ENCODE measurements at regions not wholly inside any gene's neighbourhood (a gene's known extent, or its start where the extent isn't known, plus 50 kb on each side); places are given as distances from the start of the nearest gene placed in this dataset.

DNA sequence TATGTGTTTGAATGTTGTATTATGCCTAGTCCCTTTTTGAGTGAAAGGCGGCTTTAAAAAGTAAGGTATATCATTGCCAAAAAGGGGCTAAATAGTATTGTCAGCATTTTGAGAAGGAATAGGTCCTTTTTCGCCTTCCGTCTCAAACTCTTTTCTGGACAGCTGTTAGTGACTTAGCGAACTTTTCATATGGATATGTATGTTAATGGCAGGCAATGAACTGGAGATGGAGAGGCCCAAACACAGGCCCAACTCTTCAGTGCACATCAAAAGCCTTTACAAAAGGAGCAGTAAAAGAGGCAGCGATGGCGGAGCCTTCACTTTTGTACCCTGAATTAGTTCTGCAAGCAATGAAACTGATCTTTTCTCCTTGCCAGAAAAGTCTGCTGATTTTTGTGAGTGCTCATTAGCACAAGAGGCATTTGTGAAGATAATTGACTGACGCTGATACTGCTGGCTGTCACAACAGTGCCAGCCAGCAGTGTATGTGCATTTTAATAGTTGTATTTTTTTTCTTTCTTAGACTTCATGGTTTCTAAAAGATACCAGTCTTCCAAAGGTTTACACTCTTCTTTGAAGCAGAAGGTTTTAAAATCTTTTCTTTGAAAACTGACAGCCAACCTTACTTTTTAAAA, 243.7 kb upstream of the SP8 start:
- Histone ChIP-seq H3K36me3 (ENCODE audit: control insufficient read depth, insufficient read depth, low read length) (no peaks in the 10 kb centered on the region), H3K4me3 (replicated peaks; ENCODE audit: low read depth, low read length) (no peak overlapping the region), H3K27me3 (replicated peaks; ENCODE audit: control insufficient read depth, insufficient read depth, low read length) (no peaks in the 10 kb centered on the region; the same call in 1 of the 2 replicates)
- TF ChIP-seq, protein P1, sequence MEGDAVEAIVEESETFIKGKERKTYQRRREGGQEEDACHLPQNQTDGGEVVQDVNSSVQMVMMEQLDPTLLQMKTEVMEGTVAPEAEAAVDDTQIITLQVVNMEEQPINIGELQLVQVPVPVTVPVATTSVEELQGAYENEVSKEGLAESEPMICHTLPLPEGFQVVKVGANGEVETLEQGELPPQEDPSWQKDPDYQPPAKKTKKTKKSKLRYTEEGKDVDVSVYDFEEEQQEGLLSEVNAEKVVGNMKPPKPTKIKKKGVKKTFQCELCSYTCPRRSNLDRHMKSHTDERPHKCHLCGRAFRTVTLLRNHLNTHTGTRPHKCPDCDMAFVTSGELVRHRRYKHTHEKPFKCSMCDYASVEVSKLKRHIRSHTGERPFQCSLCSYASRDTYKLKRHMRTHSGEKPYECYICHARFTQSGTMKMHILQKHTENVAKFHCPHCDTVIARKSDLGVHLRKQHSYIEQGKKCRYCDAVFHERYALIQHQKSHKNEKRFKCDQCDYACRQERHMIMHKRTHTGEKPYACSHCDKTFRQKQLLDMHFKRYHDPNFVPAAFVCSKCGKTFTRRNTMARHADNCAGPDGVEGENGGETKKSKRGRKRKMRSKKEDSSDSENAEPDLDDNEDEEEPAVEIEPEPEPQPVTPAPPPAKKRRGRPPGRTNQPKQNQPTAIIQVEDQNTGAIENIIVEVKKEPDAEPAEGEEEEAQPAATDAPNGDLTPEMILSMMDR (IDR thresholded peaks at IDR 0.05; ENCODE audit: insufficient read depth, low read length, poor library complexity, severe bottlenecking), result no peak
- DNase-seq (ENCODE audit: extremely low read depth, insufficient read length), result no peak

DNA sequence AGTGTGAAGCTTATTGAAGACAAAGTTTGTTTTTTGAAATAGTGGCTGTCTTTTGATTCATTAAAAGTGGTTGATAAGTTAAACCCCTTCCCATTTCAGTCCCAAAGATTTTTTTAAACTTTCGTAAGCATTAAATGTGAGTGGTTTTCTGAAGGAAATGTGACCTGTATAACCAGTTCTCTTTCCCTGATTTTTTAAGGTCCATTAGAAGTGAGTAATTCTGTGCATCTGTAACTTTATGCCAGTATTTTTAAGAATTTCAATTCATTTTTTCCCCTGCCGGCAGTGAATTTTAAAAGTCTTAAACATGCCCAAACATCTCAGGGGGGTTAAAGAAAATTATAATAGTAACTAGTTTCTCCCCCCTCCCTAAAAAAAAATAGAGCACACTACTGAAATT, 254.6 kb upstream of the SP8 start:
- H3K4me3 ChIP-seq (replicated peaks; ENCODE audit: low read depth, low read length), result no peak overlapping the region
- TF ChIP-seq, protein P1 (IDR thresholded peaks at IDR 0.05; ENCODE audit: insufficient read depth, low read length, poor library complexity, severe bottlenecking), result no peak
- H3K27me3 ChIP-seq (replicated peaks; ENCODE audit: control insufficient read depth, insufficient read depth, low read length), result no peaks in the 10 kb centered on the region; the same call in 1 of the 2 replicates
- H3K36me3 ChIP-seq (ENCODE audit: control insufficient read depth, insufficient read depth, low read length), result no peaks in the 10 kb centered on the region
- no peak for DNase-seq (ENCODE audit: extremely low read depth, insufficient read length)

DNA sequence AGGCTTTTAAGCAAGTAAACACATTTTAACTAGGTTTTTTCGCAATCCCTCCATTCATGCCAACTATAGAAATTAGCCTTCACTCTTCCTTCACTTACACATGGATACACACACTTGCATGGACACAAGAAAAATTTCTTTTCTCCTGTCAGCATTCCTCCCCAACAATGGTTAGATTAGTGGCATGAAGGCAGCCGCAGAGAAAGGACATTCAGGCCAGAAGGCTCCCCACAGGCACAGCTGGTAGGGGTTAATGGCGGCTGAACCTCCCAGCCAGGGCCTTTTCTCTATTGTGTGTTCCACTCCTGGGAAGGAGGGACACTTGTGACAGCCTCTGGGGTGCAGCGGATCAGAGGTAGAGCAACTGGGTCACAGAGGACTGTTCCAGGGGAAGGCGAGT, 255.0 kb upstream of the SP8 start:
- no peaks in the 10 kb centered on the region for H3K36me3 ChIP-seq (ENCODE audit: control insufficient read depth, insufficient read depth, low read length)
- H3K27me3 ChIP-seq (replicated peaks; ENCODE audit: control insufficient read depth, insufficient read depth, low read length), result no peaks in the 10 kb centered on the region; the same call in 1 of the 2 replicates
- no peak for DNase-seq (ENCODE audit: extremely low read depth, insufficient read length)
- H3K4me3 ChIP-seq (replicated peaks; ENCODE audit: low read depth, low read length), result no peak overlapping the region
- TF ChIP-seq, protein P1 (IDR thresholded peaks at IDR 0.05; ENCODE audit: insufficient read depth, low read length, poor library complexity, severe bottlenecking), result no peak

DNA sequence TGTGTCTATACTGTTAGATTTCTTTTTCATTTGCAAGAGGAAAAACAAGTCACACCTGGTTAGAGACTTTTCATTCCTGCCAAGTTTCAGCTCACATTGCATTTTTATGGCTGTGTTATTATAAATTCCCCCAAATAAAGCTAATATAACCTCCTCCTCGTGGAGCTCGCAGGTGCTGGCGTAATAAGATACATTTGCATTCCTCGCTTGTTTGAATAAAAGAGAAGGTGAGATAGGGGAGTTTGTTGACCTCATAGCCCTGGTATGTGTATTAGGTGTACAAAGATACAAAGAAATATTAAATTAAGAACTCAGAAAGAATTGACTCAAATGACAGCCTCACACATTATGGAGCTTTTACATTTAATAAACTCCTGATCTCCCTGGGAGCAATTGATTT, 257.7 kb upstream of the SP8 start:
- DNase-seq (ENCODE audit: extremely low read depth, insufficient read length), result no peak
- Histone ChIP-seq H3K4me3 (replicated peaks; ENCODE audit: low read depth, low read length) (no peak overlapping the region), H3K36me3 (ENCODE audit: control insufficient read depth, insufficient read depth, low read length) (no peaks in the 10 kb centered on the region), H3K27me3 (replicated peaks; ENCODE audit: control insufficient read depth, insufficient read depth, low read length) (no peaks in the 10 kb centered on the region; the same call in 1 of the 2 replicates)
- TF ChIP-seq, protein P1 (IDR thresholded peaks at IDR 0.05; ENCODE audit: insufficient read depth, low read length, poor library complexity, severe bottlenecking), result no peak

DNA sequence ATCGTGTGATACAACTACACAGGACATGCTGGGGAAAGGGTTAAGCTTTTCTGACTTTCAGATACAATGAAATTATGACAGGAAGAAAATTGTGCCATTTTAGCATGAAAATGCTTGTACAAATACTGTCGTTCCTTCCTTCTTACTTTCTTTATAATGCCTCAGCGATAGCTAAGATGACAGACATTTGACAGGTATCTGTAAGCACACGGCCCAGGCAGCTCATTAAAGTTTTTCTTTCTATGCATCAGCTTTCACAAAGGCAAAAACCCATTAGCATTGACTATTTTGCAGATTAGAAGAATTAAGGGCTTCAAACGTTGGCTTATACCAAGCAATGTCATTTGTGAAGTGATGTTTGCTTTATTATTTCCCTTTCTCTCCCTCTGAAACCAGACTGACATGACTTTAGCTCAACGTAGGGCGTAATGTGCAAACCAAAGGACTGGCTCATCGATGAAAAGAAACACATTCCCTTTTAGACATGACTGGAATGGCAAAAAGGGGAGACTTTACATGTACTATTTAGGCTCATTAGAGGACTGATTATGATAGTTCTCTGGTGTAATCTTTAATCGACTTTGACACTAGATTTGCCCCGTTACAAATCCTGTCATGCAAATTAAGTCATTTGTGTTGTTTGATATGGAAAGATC, 258.4 kb upstream of the SP8 start:
- TF ChIP-seq, protein P1 (IDR thresholded peaks at IDR 0.05; ENCODE audit: insufficient read depth, low read length, poor library complexity, severe bottlenecking), result no peak
- DNase-seq (ENCODE audit: extremely low read depth, insufficient read length), result no peak
- Histone ChIP-seq H3K36me3 (ENCODE audit: control insufficient read depth, insufficient read depth, low read length) (no peaks in the 10 kb centered on the region), H3K27me3 (replicated peaks; ENCODE audit: control insufficient read depth, insufficient read depth, low read length) (no peaks in the 10 kb centered on the region; the same call in 1 of the 2 replicates), H3K4me3 (replicated peaks; ENCODE audit: low read depth, low read length) (no peak overlapping the region)
